Panc1 (cell line): ENCODE measurements at regions not wholly inside any gene's neighbourhood (a gene's known extent, or its start where the extent isn't known, plus 50 kb on each side); places are given as distances from the start of the nearest gene placed in this dataset.

Source experiments
- POLR2AphosphoS5 ChIP-seq: IDR thresholded peaks from 2 replicates; pipeline ENCODE4 v1.6.1; 2012; ENCODE audit warnings: mild to moderate bottlenecking, low read depth, low read length, moderate library complexity
- SIN3A ChIP-seq: IDR thresholded peaks from 2 replicates; pipeline ENCODE4 v1.6.1; 2012; ENCODE audit warnings: low read depth, mild to moderate bottlenecking, low read length, moderate library complexity, borderline replicate concordance; ENCODE audit not compliant: insufficient read depth
- TCF7L2 ChIP-seq: IDR thresholded peaks from 2 replicates; pipeline ENCODE4 v1.6.1; 2011; ENCODE audit warnings: mild to moderate bottlenecking, low read depth, low read length, inconsistent platforms
- TF ChIP-seq, protein P1 (sequence below): fragments of 450-650 bp; IDR thresholded peaks from 2 replicates; pipeline ENCODE4 v1.5.1; 2017; ENCODE audit warnings: mild to moderate bottlenecking

DNA sequence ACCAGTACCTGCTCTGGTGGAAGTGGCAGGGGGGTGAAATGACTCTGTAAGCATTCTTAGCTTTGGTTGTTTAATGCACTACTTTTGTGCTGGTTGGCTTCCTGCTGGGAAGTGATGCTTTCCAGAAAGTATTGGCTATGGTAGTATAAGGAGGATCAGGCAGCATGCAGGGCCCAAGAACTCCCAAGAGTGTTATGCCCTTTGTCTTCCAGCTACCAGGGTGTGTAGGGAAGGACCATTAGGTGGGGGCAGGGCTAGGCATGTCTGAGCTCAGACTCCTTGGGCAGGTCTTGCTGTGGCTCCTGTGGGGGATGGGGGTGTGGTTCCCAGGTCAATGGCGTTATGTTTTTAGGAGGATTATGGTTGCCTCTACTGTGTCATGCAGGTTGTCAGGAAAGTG is 135.8 kb upstream of the TRPC7 start:
- TF ChIP-seq, protein P1, sequence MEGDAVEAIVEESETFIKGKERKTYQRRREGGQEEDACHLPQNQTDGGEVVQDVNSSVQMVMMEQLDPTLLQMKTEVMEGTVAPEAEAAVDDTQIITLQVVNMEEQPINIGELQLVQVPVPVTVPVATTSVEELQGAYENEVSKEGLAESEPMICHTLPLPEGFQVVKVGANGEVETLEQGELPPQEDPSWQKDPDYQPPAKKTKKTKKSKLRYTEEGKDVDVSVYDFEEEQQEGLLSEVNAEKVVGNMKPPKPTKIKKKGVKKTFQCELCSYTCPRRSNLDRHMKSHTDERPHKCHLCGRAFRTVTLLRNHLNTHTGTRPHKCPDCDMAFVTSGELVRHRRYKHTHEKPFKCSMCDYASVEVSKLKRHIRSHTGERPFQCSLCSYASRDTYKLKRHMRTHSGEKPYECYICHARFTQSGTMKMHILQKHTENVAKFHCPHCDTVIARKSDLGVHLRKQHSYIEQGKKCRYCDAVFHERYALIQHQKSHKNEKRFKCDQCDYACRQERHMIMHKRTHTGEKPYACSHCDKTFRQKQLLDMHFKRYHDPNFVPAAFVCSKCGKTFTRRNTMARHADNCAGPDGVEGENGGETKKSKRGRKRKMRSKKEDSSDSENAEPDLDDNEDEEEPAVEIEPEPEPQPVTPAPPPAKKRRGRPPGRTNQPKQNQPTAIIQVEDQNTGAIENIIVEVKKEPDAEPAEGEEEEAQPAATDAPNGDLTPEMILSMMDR = no peak
- TF ChIP-seq POLR2AphosphoS5 (no peak), SIN3A (no peak), TCF7L2 (no peak)
